Colonic mucosa (tissue), 4 donors: ENCODE measurements at regions not wholly inside any gene's neighbourhood (a gene's known extent, or its start where the extent isn't known, plus 50 kb on each side); places are given as distances from the start of the nearest gene placed in this dataset.
"Not testable (repeated sequence)": the region's sequence is repeated elsewhere in the genome, so short reads cannot be mapped to it uniquely, and the experiment has no call there.

Experiments used
- DNase-seq: peaks from one replicate; pipeline ENCODE4 v3.0.0-alpha.2; 2020
- H3K27ac ChIP-seq: fragments of 200-600 bp; one replicate; pipeline ENCODE4 v1.8.0; 2021
- H3K27me3 ChIP-seq: fragments of 200-600 bp; one replicate; pipeline ENCODE4 v1.8.0; 2021
- H3K36me3 ChIP-seq: fragments of 200-600 bp; one replicate; pipeline ENCODE4 v1.8.0; 2021
- H3K4me1 ChIP-seq: fragments of 200-600 bp; one replicate; pipeline ENCODE4 v1.8.0; 2021; ENCODE audit warnings: mild to moderate bottlenecking
- H3K4me3 ChIP-seq: fragments of 200-600 bp; one replicate; pipeline ENCODE4 v1.8.0; 2021
- H3K9ac ChIP-seq, 2 donors: one replicate each; pipeline ENCODE4 v1.7.0; 2013; ENCODE audit warnings: control low read depth in 2 of 2, low read depth in 2 of 2, low read length in 2 of 2
- H3K9me3 ChIP-seq: fragments of 200-600 bp; one replicate; pipeline ENCODE4 v1.8.0; 2021
- CTCF ChIP-seq: fragments of 200-600 bp; IDR thresholded peaks from one replicate; pipeline ENCODE4 v1.8.0; 2022; ENCODE audit warnings: antibody characterized with exemption, mild to moderate bottlenecking
- intact Hi-C: fragments of 100-400 bp; cut with DNase I; formaldehyde crosslinking; loops from one replicate; pipeline ENCODE4 v1.14.1; 2022
- donor health status: healthy.
- donor health status: DM: no; HTN: no; CAD: no.
- donor health status: DM: no; HTN: no; CAD: no.

GRCh38 chr6:934686-935085 lies 241.7 kb upstream of the EXOC2 start:
- Histone ChIP-seq H3K4me3 (no peak overlapping the region), H3K4me1 (no peaks in the 10 kb centered on the region), H3K9me3 (no peaks in the 10 kb centered on the region), H3K27me3 (no peaks in the 10 kb centered on the region), H3K9ac (no peak overlapping the region), H3K36me3 (no peaks in the 10 kb centered on the region), H3K27ac (no peak overlapping the region)
- intact Hi-C loops: no loop called here
- DNase-seq: no peak
- TF ChIP-seq CTCF: no peak

DNA sequence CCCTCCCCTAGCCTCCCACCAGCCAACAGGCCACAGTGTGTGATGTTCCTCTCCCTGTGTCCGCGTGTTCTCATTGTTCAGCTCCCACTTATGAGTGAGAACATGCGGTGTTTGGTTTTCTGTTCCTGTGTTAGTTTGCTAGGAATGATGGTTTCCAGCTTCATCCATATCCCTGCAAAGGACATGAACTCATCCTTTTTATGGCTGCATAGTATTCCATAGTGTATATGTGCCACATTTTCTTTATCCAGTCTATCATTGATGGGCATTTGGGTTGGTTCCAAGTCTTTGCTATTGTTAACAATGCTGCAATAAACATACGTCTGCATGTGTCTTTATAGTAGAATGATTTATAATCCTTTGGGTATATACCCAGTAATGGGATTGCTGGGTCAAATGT lies 239.0 kb upstream of the EXOC2 start:
- DNase-seq, H3K4me1 ChIP-seq, H3K27ac ChIP-seq, H3K27me3 ChIP-seq, intact Hi-C loops, H3K36me3 ChIP-seq, H3K9ac ChIP-seq, H3K4me3 ChIP-seq, H3K9me3 ChIP-seq: not testable (repeated sequence)

DNA sequence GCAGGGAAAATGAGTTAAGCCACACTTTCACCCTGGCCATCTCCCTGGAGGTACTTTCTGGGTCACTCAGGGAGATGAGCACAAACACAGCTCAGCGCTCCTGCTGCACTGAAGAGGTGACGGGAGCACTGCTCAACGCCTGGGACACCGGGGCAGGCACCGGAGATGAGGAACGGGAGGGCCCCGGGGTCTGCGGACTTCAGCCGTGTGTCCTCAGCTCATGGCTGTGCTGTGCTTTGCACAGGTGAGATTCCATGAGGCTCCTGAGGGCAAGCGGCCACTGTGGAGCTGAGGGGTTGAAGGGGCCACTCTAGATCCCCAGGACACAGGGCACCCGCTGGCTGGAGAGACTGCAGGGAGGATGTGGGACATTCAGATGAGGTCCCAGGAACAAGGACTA lies 234.2 kb upstream of the EXOC2 start:
- no peaks in the 10 kb centered on the region for H3K36me3 ChIP-seq
- H3K9me3 ChIP-seq: no peaks in the 10 kb centered on the region
- no peaks in the 10 kb centered on the region for H3K4me1 ChIP-seq
- no peak overlapping the region for H3K27ac ChIP-seq
- intact Hi-C loops: no loop called here
- DNase-seq: no peak
- H3K27me3 ChIP-seq: no peaks in the 10 kb centered on the region
- H3K4me3 ChIP-seq: no peak overlapping the region
- no peak overlapping the region for H3K9ac ChIP-seq
- TF ChIP-seq CTCF: no peak

DNA sequence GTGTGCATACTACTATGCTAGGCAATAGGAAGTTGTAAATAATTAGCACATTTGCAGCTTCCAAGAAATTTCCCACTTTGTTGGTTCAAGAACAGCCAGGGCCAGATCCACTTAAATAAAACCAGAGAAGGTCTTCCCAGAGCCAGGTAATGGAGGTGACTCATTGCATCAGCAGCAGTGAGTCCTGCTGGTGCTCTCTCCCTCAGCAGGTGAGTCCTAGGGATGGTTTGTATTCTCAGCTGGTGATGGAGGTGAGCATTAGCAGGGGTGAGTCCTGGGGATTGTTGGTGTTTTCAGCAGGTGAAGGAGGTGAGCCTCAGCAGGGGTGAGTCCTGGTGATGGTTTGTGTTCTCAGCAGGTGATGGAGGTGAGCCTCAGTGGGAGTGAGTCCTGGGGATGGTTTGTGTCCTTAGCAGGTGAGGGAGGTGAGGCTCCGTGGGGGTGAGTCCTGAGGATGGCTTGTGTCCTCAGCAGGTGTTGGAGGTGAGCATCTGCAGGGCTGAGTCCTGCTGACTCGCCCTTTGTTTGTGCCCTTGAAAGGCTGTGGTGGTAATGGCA lies 232.8 kb upstream of the EXOC2 start:
- intact Hi-C loops: no loop called here
- Histone ChIP-seq H3K9me3 (no peaks in the 10 kb centered on the region), H3K9ac (no peak overlapping the region), H3K4me1 (no peaks in the 10 kb centered on the region), H3K36me3 (no peaks in the 10 kb centered on the region), H3K27ac (no peak overlapping the region), H3K4me3 (no peak overlapping the region), H3K27me3 (no peaks in the 10 kb centered on the region)
- no peak for TF ChIP-seq CTCF
- no peak for DNase-seq

DNA sequence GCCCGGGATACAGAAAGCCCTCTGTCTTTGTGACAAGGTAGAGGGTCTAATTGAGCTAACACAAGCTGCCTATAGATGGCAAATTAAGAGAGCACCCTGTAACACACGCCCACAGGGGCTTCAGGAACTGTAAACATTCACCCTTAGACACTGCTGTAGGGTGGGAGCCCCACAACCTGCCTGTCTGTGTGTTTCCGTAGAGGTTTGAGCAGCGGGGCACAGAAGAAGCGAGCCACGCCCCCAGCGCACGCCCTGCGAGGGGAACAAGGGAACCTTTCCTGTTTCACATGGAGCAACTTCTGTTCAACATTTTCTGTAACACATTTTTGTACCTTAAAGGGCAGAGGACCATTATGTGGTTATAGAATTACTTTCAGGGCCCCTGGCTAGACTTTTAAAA lies 231.7 kb upstream of the EXOC2 start:
- no peak for DNase-seq
- intact Hi-C loops: no loop called here
- no peak overlapping the region for H3K9ac ChIP-seq
- no peaks in the 10 kb centered on the region for H3K36me3 ChIP-seq
- no peaks in the 10 kb centered on the region for H3K4me1 ChIP-seq
- H3K27ac ChIP-seq: no peak overlapping the region
- no peaks in the 10 kb centered on the region for H3K9me3 ChIP-seq
- TF ChIP-seq CTCF: no peak
- no peak overlapping the region for H3K4me3 ChIP-seq
- no peaks in the 10 kb centered on the region for H3K27me3 ChIP-seq

- Histone ChIP-seq H3K4me1 (no peaks in the 10 kb centered on the region), H3K9me3 (no peaks in the 10 kb centered on the region), H3K36me3 (no peaks in the 10 kb centered on the region), H3K27me3 (no peaks in the 10 kb centered on the region), H3K27ac (no peak overlapping the region), H3K9ac (no peak overlapping the region), H3K4me3 (no peak overlapping the region)
- intact Hi-C loops: no loop called here
- DNase-seq: no peak
- TF ChIP-seq CTCF: no peak
Measured at GRCh38 chr6:921400-921799, 228.5 kb upstream of the EXOC2 start.
